GM12865 (cell line): ENCODE measurements at regions not wholly inside any gene's neighbourhood (a gene's known extent, or its start where the extent isn't known, plus 50 kb on each side); places are given as distances from the start of the nearest gene placed in this dataset.

ENCODE experiments used
- DNase-seq: peaks from one replicate; pipeline ENCODE4 v3.0.0; 2010; ENCODE audit warnings: low read depth
- H3K4me3 ChIP-seq: 2 replicates; pipeline ENCODE4 v1.5.1; 2011; ENCODE audit warnings: mild to moderate bottlenecking, low read depth, low read length, control low read depth
- CTCF ChIP-seq: IDR thresholded peaks from 2 replicates; pipeline ENCODE4 v1.5.1; 2011; ENCODE audit warnings: low read length, control low read depth, low read depth, inconsistent platforms; ENCODE audit not compliant: insufficient read depth; ENCODE audit errors: missing control alignments

- DNase-seq, result no peak
- H3K4me3 ChIP-seq, result no peak overlapping the region
- TF ChIP-seq CTCF, result no peak
Observed at GRCh38 chr3:144097163-144097562, 125.5 kb downstream of the DIPK2A start.

DNA sequence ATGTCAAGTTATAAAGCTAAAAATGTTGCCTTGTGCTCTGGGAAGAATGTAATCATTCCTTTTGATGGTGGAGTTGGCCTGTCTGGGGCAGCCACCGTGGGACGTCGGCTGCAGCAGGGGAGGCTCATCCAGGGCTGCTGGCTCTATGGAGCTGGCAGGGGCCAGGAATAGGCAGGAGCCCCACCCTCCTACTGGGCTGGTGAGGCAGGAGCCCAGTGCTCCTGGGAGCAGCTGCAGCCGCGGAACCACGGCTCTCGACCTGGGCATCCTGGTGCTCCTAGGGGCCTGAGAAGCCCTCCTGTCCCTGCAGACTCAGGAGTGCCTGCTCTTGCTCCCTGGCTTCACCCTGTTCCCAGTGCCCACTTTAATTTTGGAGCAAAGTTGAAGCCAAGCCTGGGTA is 127.1 kb downstream of the DIPK2A start:
- no peak overlapping the region for H3K4me3 ChIP-seq
- no peak for DNase-seq
- TF ChIP-seq CTCF, result no peak

DNA sequence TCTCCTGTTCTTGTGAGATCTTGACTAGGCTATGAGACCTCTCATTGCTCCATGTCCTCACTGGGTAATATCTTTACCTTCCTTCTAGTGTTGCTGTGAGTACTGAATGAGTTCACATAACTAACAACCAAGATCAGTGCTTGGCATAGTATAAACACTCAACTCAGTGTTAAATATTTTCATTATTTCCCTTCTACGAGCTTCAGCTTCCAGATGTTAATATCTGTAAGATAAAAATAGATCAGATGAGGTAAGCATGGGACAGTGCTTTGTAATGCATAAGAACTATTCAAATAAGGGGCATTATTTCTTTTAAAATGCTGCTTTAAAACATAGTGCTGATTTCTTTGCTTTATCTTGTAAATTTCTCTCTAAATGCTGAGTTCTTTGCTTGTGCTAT is 130.8 kb downstream of the DIPK2A start:
- TF ChIP-seq CTCF, result no peak
- no peak overlapping the region for H3K4me3 ChIP-seq
- DNase-seq, result no peak

DNA sequence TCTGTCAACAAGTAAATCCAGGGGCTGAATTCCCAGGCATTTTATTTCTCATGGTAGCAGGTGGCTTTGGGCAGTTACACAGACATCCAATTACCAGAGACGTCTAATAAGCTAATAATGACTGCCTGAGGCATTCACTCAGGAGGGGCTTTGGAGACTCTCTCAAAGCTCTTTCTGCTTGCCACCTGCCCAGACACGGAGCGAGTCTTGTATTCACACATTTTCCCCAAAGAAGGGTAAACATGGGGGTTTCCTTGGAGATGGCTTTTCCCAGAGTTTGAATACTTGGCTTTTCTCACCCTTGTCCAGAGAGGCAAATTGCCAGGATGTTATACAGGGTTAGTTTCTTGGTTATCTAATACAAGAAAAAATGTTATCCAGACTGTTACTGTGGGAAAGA is 132.6 kb downstream of the DIPK2A start:
- no peak for DNase-seq
- no peak overlapping the region for H3K4me3 ChIP-seq
- no peak for TF ChIP-seq CTCF

DNA sequence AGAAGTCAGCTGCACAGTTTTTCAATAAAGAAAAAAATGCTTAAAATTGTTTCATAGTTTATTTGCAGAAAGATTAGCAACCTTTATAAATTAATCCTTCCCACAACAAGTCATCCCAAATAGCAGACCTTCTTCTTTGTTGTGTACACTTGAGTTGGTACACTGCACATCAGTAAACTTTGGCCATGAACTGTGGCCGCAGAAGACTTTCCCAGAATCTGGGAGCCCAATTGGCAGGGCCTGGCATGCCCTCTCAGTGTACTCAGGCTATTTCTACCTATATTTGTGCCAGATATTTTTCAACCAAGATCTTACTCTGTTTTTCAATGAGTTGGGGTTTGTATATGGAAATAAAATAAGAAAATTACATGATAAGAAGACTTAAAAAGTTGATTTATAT is 133.1 kb downstream of the DIPK2A start:
- H3K4me3 ChIP-seq, result no peak overlapping the region
- DNase-seq, result no peak
- TF ChIP-seq CTCF, result no peak

DNA sequence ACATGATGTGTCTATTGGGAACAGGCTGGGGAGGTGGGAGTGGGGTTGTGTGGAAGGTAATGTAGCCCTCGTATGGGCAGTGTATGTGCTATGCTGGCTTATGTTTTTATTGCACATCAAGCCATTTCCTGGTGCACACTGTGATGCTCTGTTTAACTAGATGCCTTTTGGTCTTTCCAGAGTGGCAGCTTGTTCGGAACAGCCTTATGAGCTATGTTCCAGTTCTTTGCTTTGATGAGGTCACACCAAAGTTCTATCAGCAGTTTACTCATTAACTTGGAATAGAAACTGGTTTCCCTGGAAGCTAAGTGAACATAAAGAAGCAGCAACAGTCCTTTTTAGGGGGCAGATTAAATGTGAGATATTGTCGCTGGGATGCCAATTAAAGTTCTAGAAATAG is 133.9 kb downstream of the DIPK2A start:
- no peak for DNase-seq
- H3K4me3 ChIP-seq, result no peak overlapping the region
- TF ChIP-seq CTCF, result no peak

DNA sequence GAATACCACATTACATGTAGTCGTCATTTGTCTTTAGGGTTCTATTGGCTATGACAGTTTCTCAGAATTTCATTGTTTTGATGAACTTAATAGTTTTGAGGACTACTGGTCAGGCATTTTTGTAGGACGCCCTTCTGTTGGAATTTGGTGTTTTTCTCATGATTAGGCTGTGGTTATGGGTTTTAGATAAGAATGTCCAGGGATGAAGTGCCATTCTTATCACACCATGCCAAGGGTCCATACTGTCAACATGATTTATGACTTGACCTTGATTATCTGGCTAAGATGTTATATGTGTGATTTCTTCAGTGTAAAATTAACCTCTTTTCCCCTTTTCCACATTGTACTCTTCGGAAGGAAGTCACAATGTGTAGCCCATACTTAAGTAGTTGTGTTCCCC is 135.3 kb downstream of the DIPK2A start:
- no peak for TF ChIP-seq CTCF
- no peak overlapping the region for H3K4me3 ChIP-seq
- DNase-seq, result no peak
